ENCODE measurements at regions not wholly inside any gene's neighbourhood (a gene's known extent, or its start where the extent isn't known, plus 50 kb on each side); places are given as distances from the start of the nearest gene placed in this dataset.

DNA sequence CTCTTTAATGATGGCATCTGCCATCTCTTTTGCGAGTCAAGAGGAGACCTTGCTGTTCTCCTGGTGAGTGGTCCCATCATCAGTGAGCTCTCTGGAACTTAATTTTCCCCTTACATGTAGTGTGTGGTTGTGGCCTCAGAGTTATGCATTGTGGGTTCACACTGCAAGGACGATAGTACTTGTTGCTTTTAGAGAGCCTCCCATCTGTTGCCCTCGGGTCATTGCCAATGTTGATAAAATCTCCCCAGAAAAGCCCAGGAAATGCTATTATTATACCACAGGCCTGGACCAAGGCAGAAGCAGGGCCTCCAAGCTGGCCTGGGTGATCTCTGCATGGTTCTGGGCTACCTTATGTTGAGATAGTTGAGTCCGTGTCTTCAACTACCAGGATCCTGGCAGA lies 241.6 kb downstream of the BMP7 start:
- TF ChIP-seq, protein P1, sequence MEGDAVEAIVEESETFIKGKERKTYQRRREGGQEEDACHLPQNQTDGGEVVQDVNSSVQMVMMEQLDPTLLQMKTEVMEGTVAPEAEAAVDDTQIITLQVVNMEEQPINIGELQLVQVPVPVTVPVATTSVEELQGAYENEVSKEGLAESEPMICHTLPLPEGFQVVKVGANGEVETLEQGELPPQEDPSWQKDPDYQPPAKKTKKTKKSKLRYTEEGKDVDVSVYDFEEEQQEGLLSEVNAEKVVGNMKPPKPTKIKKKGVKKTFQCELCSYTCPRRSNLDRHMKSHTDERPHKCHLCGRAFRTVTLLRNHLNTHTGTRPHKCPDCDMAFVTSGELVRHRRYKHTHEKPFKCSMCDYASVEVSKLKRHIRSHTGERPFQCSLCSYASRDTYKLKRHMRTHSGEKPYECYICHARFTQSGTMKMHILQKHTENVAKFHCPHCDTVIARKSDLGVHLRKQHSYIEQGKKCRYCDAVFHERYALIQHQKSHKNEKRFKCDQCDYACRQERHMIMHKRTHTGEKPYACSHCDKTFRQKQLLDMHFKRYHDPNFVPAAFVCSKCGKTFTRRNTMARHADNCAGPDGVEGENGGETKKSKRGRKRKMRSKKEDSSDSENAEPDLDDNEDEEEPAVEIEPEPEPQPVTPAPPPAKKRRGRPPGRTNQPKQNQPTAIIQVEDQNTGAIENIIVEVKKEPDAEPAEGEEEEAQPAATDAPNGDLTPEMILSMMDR (conservative IDR thresholded peaks at IDR 0.05; ENCODE audit: low read length): no peak
- TF ChIP-seq EZH2phosphoT487 (IDR thresholded peaks at IDR 0.05; ENCODE audit: borderline replicate concordance, low read depth, low read length): no peak

Measured in OCI-LY7 (cell line).